ENCODE measurements at regions not wholly inside any gene's neighbourhood (a gene's known extent, or its start where the extent isn't known, plus 50 kb on each side); places are given as distances from the start of the nearest gene placed in this dataset.

DNA sequence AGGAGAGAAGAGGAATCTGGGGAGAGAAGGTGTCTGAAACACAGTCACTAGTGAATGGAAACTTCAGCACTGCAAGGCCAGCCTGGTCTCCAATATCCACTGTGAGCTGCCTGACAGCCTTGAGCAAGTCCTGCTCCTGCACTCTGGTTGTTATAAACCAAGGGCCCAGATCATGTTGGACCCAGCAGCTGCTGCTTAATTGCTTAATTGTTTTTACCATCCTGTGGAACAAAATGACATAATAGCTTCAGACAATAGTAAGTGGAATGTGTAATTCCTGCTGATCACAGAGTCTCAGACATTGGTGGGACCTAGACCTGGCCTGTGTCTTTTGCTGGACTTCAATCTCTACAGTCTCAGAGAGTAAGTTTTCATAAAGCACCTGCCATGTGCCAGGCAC, 833.7 kb downstream of the TFAP2A start:
- H3K9me3 Mint-ChIP-seq (ENCODE audit: low read depth) = no peaks in the 10 kb centered on the region

DNA sequence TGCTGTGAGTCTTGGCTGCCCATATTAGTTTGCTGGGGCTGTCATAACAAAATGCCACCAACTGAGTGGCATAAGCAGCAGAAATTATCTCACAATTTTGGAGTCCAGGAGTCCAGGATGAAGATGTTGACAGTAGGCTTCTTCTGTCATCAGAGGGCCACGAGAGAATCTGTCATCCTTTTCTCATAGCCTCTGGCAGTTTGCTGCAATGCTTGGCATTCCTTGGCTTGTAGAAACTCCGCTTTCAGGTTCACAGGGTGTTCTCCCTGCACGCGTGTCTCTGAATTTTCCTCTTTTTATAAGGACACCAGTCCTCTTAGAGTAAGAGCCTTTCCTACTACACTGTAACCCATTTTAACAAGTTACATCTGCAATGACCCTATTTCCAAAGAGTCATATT, 838.4 kb downstream of the TFAP2A start:
- Mint-ChIP-seq H3K27ac (no peak overlapping the region), H3K36me3 (ENCODE audit: low read depth) (no peaks in the 10 kb centered on the region), H3K27me3 (no peaks in the 10 kb centered on the region), H3K9me3 (ENCODE audit: low read depth) (no peaks in the 10 kb centered on the region), H3K4me1 (no peaks in the 10 kb centered on the region), H3K4me3 (no peak overlapping the region)
- DNase-seq (no peak), ATAC-seq (no peak)
- intact Hi-C loops (cut with DNase I, micrococcal nuclease) = no loop called here
- ChIA-PET POLR2A (interaction anchor here (0.6 kb wide), 1 partner anchor 365 kb away, joined by 3 read pairs; no protein-coding TSS in a partner anchor), CTCF (no interaction called here)

More for the DNA sequence above, 833.7 kb downstream of the TFAP2A start:
- Mint-ChIP-seq H3K4me3 (no peak overlapping the region), H3K27ac (no peak overlapping the region), H3K36me3 (ENCODE audit: low read depth) (no peaks in the 10 kb centered on the region), H3K27me3 (peaks cover 2% of the 10 kb centered on the region), H3K4me1 (no peaks in the 10 kb centered on the region)
- POLR2A ChIA-PET = no interaction called here
- no peak for ATAC-seq
- CTCF ChIA-PET = no interaction called here
- DNase-seq = no peak
- intact Hi-C loops (cut with DNase I, micrococcal nuclease) = no loop called here

DNA sequence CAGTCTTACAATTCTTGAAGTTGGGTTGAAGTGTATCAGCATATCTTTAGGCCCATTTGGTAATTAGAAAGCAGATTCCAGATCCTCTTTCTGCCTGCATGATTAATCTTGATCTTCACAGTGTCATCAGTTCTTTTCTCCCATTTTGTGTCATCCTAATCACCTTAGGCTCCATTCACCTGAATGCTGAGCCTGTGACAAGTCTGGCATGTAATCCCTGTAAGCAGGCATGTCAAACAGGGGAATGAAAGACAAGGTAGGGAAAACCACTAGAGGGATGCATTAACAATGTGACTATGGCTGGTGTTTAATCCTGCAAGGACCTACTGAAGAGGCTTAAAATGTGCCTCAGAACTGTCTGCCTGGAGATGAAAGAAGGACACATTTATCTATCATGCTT, 848.8 kb downstream of the TFAP2A start:
- Mint-ChIP-seq H3K4me3 (no peak overlapping the region), H3K4me1 (no peaks in the 10 kb centered on the region), H3K27me3 (no peaks in the 10 kb centered on the region), H3K36me3 (ENCODE audit: low read depth) (no peaks in the 10 kb centered on the region), H3K9me3 (ENCODE audit: low read depth) (no peaks in the 10 kb centered on the region), H3K27ac (no peak overlapping the region)
- intact Hi-C loops (cut with DNase I, micrococcal nuclease) = no loop called here
- no peak for DNase-seq
- ChIA-PET POLR2A (no interaction called here), CTCF (no interaction called here)
- no peak for ATAC-seq

DNA sequence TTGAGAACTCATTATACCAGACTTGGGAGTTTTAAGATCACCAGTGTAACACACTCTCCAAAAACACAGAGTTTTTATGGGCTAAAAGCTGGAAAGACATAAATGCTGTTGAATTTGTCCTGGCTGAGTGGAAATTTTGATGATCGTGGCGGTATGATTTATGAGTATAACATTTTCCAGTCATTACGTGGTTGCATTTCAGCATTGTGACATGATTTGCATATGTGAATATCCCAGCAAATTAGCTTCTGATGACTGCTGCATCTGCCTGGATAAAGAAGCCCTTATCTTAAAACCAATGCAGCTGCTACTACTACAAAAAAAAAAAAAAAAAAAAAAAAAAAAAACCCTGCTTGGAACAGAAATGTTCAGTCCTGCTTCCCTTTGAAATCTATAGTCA, 850.9 kb downstream of the TFAP2A start:
- no peak overlapping the region for H3K4me3 Mint-ChIP-seq
- CTCF ChIA-PET = no interaction called here
- ATAC-seq = no peak

DNA sequence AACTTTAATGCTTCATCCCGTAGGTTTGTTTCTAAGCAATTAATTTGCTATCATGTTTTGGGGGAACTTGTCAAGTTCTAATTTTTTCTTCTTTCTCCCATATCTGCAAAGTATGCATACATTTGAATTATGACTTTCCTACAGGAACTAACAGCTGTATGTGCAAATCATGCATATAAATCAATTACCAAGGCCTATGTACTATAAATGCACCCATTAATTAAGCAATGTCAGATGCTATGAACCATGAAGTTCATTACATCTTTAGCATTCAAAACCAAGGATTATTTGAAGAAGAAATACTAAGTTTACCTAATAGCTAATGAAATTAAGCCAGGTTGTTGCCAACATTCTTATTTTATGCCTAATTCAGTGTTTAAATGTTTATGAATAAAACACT, 851.3 kb downstream of the TFAP2A start:
- CTCF ChIA-PET = no interaction called here

More for the DNA sequence above, 850.9 kb downstream of the TFAP2A start:
- Mint-ChIP-seq H3K27ac (no peak overlapping the region), H3K9me3 (ENCODE audit: low read depth) (no peaks in the 10 kb centered on the region), H3K36me3 (ENCODE audit: low read depth) (no peaks in the 10 kb centered on the region), H3K27me3 (no peaks in the 10 kb centered on the region), H3K4me1 (no peaks in the 10 kb centered on the region)
- intact Hi-C loops (cut with DNase I, micrococcal nuclease) = no loop called here
- POLR2A ChIA-PET = no interaction called here
- no peak for DNase-seq

DNA sequence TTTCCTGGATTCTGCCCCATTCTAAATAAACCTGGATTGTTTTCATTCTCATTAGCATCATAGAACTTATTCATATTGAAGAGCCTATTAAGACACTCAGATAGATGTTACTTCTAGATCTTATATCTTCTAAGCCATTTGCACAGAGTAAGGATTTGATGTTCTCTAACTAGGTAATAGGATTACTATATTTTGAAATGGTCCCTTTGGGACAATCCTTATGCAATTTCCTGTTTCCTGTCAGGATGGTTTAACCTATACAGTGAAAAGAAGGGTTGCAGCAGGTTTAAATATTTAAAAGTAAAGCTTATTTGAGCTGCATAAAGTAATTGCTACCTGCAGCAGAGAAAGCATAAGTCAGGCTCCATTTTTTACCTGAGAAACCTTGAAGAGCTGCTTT, 860.1 kb downstream of the TFAP2A start:
- Mint-ChIP-seq H3K36me3 (ENCODE audit: low read depth) (no peaks in the 10 kb centered on the region), H3K27me3 (no peaks in the 10 kb centered on the region), H3K4me1 (no peaks in the 10 kb centered on the region), H3K4me3 (no peak overlapping the region), H3K27ac (no peak overlapping the region), H3K9me3 (ENCODE audit: low read depth) (no peaks in the 10 kb centered on the region)
- DNase-seq = no peak
- POLR2A ChIA-PET = no interaction called here
- no peak for ATAC-seq
- intact Hi-C loops (cut with DNase I, micrococcal nuclease) = no loop called here
- CTCF ChIA-PET = no interaction called here

More for the DNA sequence above, 851.3 kb downstream of the TFAP2A start:
- Mint-ChIP-seq H3K27ac (no peak overlapping the region), H3K27me3 (no peaks in the 10 kb centered on the region), H3K4me1 (no peaks in the 10 kb centered on the region), H3K4me3 (no peak overlapping the region), H3K9me3 (ENCODE audit: low read depth) (no peaks in the 10 kb centered on the region), H3K36me3 (ENCODE audit: low read depth) (no peaks in the 10 kb centered on the region)
- POLR2A ChIA-PET = no interaction called here
- intact Hi-C loops (cut with DNase I, micrococcal nuclease) = no loop called here
- ATAC-seq (no peak), DNase-seq (no peak)

DNA sequence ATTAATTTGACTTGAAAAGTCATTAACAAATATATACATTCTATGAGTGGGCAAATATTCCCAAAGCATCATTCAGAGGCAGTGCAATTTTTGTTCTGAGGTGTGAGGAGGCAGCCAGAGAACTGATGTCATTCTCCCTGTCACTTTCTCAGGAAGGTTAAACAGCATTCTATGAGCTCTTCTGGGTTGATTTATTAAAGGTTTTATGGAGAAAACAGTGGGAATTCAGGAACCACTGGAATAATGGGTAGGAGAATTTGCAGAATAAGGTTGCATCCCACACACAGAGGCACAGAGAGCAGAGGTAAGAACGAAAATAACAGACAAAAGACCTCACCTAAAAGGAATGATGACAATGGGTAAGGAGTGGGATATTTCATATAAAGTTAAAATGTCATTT, 860.6 kb downstream of the TFAP2A start:
- H3K27me3 Mint-ChIP-seq = no peaks in the 10 kb centered on the region
- no peaks in the 10 kb centered on the region for H3K4me1 Mint-ChIP-seq
- no peaks in the 10 kb centered on the region for H3K36me3 Mint-ChIP-seq (ENCODE audit: low read depth)
- no peak for ATAC-seq
- intact Hi-C loops (cut with DNase I, micrococcal nuclease) = no loop called here
- DNase-seq = no peak
- no peak overlapping the region for H3K4me3 Mint-ChIP-seq
- H3K27ac Mint-ChIP-seq = no peak overlapping the region
- POLR2A ChIA-PET = no interaction called here
- H3K9me3 Mint-ChIP-seq (ENCODE audit: low read depth) = no peaks in the 10 kb centered on the region
- CTCF ChIA-PET = no interaction called here

DNA sequence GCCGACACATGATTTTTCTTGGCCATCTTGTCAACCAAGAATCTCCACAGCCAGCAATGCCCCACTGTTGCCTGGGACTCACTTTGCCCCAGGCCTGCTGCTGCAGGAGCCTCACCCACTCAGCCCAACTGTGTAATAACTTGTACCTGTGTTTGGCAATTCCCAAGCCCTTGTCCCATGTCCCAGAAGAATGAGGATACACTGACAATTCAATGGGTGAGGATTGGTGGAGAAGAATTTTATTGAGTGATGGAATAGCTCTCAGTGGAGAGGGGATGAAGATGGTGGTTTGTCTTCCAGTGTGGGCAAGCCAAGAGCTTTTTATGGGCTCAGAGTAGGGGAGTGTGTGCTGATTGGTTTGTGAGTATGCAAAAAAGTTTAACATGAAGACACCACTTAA, 861.9 kb downstream of the TFAP2A start:
- ATAC-seq (no peak), DNase-seq (no peak)
- no peaks in the 10 kb centered on the region for H3K27me3 Mint-ChIP-seq
- H3K36me3 Mint-ChIP-seq (ENCODE audit: low read depth) = no peaks in the 10 kb centered on the region
- H3K4me3 Mint-ChIP-seq = no peak overlapping the region
- no peak overlapping the region for H3K27ac Mint-ChIP-seq
- CTCF ChIA-PET = no interaction called here
- POLR2A ChIA-PET = no interaction called here
- H3K9me3 Mint-ChIP-seq (ENCODE audit: low read depth) = no peaks in the 10 kb centered on the region
- intact Hi-C loops (cut with DNase I, micrococcal nuclease) = no loop called here
- no peaks in the 10 kb centered on the region for H3K4me1 Mint-ChIP-seq

DNA sequence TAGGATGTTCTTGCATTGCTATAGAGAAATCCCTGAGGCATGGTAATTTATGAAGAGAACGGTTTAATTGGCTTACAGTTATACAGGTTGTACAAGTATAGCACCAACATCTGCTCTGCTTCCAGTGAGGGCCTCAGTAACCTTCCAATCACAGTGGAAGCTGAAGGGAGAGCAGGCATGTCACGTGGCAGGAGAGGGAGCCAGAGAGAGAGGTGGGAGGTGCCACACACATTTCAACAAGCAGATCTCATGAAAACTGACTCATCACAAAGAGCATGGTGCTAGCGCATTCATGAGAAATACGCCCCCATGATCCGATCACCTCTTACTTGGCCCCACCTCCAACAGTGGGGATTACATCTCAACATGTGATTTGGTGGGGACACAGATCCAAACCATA, 871.2 kb downstream of the TFAP2A start:
- CTCF ChIA-PET = no interaction called here
- ATAC-seq (no peak), DNase-seq (no peak)
- Mint-ChIP-seq H3K4me3 (no peak overlapping the region), H3K4me1 (no peaks in the 10 kb centered on the region), H3K27ac (no peak overlapping the region), H3K36me3 (ENCODE audit: low read depth) (no peaks in the 10 kb centered on the region), H3K27me3 (peaks cover 4% of the 10 kb centered on the region), H3K9me3 (ENCODE audit: low read depth) (no peaks in the 10 kb centered on the region)
- POLR2A ChIA-PET = no interaction called here
- intact Hi-C loops (cut with DNase I, micrococcal nuclease) = loop anchor here (5.0 kb wide), 2 partner anchors 561 to 889 kb away; no protein-coding TSS in a partner anchor

DNA sequence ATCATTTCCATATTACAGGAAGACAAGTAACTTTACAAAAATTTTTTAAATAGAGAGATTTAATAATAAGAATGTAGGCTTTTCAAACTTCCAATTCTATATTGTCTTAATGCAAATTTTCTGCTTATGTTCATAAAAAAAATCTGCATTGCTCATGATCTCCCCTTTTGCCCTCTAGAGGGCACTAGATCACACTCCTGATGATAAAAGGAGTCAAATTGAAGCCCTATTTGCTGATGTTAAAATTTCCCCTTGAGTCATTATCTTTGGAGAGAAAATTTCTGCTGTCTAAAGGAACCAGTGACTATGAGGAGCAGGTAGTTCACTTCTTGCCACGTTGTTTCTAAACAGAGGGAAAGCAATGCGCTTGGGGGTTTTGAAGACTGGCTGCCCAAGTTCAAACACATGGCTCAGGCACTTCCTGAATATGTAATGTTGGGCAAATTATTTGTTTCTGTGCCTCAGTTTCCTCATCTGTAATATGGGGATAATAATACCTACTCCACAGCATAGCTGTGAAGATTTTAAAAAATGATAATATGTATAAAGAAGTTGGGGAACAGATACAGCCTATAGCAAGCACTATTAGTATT, 874.2 kb downstream of the TFAP2A start:
- intact Hi-C loops (cut with DNase I, micrococcal nuclease) = loop anchor here (1.0 to 5.0 kb wide), 3 partner anchors 558 to 895 kb away; no protein-coding TSS in a partner anchor
- ChIA-PET CTCF (interaction anchor here (0.6 kb wide), 1 partner anchor 311 kb away, joined by 3 read pairs; no protein-coding TSS in a partner anchor), POLR2A (no interaction called here)
- no peaks in the 10 kb centered on the region for H3K9me3 Mint-ChIP-seq (ENCODE audit: low read depth)
- H3K4me3 Mint-ChIP-seq = no peak overlapping the region
- peak; percentile 8 for DNase-seq
- H3K4me1 Mint-ChIP-seq = no peaks in the 10 kb centered on the region
- peaks cover 2% of the 10 kb centered on the region for H3K27me3 Mint-ChIP-seq
- ATAC-seq = peak; percentile 51
- no peaks in the 10 kb centered on the region for H3K36me3 Mint-ChIP-seq (ENCODE audit: low read depth)
- no peak overlapping the region for H3K27ac Mint-ChIP-seq

DNA sequence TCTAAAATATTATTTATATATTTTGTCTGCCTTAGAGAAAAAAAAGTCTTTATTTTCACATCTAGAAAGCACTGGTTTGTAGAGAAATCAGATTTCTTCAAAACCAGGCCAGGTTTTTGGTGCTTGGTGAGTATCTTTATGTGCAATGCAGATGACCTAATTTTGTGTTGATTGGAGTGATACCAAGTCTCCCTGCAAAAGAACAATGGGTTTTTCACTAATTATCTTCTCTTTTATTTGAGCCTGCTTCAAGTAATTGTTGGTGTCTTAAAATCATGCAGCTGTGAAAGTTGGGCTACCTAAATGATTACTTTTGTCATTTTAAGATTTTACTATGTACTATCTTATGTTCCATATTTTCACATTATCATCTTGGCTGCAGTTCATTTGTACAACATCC, 874.7 kb downstream of the TFAP2A start:
- ATAC-seq = no peak
- Mint-ChIP-seq H3K4me1 (no peaks in the 10 kb centered on the region), H3K9me3 (ENCODE audit: low read depth) (no peaks in the 10 kb centered on the region), H3K27me3 (peaks cover 2% of the 10 kb centered on the region), H3K4me3 (no peak overlapping the region), H3K27ac (no peak overlapping the region), H3K36me3 (ENCODE audit: low read depth) (no peaks in the 10 kb centered on the region)
- ChIA-PET CTCF (no interaction called here), POLR2A (no interaction called here)
- DNase-seq = no peak
- intact Hi-C loops (cut with DNase I, micrococcal nuclease) = loop anchor here (1.0 to 5.0 kb wide), 3 partner anchors 558 to 895 kb away; no protein-coding TSS in a partner anchor

DNA sequence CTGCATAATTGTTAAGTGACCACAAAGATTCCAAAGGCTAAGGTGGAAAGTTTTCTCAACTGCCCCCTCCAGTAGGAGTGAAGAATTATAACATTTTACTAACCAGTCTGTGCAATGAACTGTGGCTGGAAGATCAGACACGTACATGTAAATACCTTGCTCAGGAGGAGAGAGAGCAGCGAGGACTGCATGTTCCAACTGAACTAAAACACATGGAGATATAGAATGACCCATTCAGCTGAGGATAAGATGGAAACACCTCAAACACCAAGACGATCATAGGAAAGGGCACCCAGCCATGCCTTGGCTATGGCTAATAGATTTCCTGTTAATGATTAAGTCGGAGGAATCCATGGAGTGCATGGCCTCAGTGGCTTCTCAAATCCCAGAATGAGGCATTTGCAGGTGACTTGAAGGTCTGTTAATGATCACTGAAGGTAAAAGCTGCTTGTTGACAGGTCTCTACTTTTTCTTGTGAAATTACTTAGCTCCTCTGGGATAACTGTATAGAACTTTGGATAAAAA, 875.6 kb downstream of the TFAP2A start:
- H3K4me3 Mint-ChIP-seq = no peak overlapping the region
- no peak overlapping the region for H3K27ac Mint-ChIP-seq
- no peaks in the 10 kb centered on the region for H3K4me1 Mint-ChIP-seq
- intact Hi-C loops (cut with DNase I, micrococcal nuclease) = no loop called here
- H3K9me3 Mint-ChIP-seq (ENCODE audit: low read depth) = no peaks in the 10 kb centered on the region
- CTCF ChIA-PET = interaction anchor here (0.8 to 1.1 kb wide), 2 partner anchors 890 to 896 kb away, joined by 3 read pairs; no protein-coding TSS in a partner anchor
- H3K36me3 Mint-ChIP-seq (ENCODE audit: low read depth) = no peaks in the 10 kb centered on the region
- POLR2A ChIA-PET = no interaction called here
- no peak for ATAC-seq
- no peak for DNase-seq
- peaks cover 2% of the 10 kb centered on the region for H3K27me3 Mint-ChIP-seq
